HFF-Myc (cell line): ENCODE measurements at regions not wholly inside any gene's neighbourhood (a gene's known extent, or its start where the extent isn't known, plus 50 kb on each side); places are given as distances from the start of the nearest gene placed in this dataset.

Source experiments
- DNase-seq: peaks from one replicate; pipeline ENCODE4 v3.0.0-alpha.2; 2011; ENCODE audit warnings: low read depth; ENCODE audit errors: extremely low read depth
- H3K4me3 ChIP-seq: replicated peaks from 2 replicates; pipeline ENCODE4 v1.5.1; 2011; ENCODE audit warnings: low read depth, mild to moderate bottlenecking, control low read depth, low read length
- TF ChIP-seq, protein P1 (sequence below): IDR thresholded peaks from 2 replicates; pipeline ENCODE4 v1.5.1; 2012; ENCODE audit warnings: mild to moderate bottlenecking, low read depth, low read length, control low read depth; ENCODE audit errors: missing control alignments

- TF ChIP-seq, protein P1, sequence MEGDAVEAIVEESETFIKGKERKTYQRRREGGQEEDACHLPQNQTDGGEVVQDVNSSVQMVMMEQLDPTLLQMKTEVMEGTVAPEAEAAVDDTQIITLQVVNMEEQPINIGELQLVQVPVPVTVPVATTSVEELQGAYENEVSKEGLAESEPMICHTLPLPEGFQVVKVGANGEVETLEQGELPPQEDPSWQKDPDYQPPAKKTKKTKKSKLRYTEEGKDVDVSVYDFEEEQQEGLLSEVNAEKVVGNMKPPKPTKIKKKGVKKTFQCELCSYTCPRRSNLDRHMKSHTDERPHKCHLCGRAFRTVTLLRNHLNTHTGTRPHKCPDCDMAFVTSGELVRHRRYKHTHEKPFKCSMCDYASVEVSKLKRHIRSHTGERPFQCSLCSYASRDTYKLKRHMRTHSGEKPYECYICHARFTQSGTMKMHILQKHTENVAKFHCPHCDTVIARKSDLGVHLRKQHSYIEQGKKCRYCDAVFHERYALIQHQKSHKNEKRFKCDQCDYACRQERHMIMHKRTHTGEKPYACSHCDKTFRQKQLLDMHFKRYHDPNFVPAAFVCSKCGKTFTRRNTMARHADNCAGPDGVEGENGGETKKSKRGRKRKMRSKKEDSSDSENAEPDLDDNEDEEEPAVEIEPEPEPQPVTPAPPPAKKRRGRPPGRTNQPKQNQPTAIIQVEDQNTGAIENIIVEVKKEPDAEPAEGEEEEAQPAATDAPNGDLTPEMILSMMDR = no peak
- H3K4me3 ChIP-seq = no peak overlapping the region
- DNase-seq = no peak
Observed at GRCh38 chr10:83625831-83626360, 513.4 kb upstream of the GHITM start.

DNA sequence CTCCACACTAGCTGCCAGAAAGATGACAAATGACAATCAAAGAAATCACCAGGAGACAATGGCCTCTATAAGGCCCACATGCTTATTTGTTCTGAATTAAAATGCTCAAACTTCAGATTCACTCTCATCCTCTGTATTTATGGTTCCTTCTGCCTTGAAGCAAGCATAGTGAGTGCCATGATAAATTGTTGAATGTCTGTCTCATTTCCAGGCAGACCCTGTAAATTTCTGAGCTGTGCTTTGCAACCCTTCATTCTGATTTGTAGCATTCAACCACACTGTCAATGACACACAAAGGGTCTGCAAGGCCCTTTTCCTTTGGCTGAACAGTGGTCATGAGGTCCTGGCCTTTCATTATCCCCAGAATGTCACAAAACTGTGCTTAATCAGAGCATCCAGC lies 506.6 kb upstream of the GHITM start:
- no peak for DNase-seq
- no peak overlapping the region for H3K4me3 ChIP-seq
- TF ChIP-seq, protein P1 = no peak

GRCh38 chr10:83633547-83633946 lies 505.8 kb upstream of the GHITM start:
- DNase-seq = no peak
- TF ChIP-seq, protein P1 = no peak
- no peak overlapping the region for H3K4me3 ChIP-seq

DNA sequence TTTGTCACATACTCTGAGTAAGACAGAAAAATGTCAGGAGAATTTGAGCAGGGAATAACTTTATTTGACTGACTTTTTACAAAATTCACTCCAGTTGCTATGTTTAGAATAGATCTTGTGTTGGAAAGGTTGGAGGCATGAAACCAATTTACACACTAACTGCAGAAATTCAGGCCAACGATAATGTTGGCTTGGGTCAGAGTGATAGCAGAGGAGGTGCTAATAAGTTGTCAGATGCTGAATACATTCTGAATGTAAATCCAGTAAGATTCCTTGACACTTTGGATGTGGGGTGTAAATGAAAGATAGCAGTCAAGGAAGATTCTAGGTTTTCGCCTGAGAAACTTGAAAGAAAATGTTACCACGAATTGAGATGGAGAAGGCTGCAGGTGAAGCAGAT lies 502.5 kb upstream of the GHITM start:
- TF ChIP-seq, protein P1 = no peak
- no peak for DNase-seq
- no peak overlapping the region for H3K4me3 ChIP-seq

- TF ChIP-seq, protein P1 = no peak
- no peak for DNase-seq
- no peak overlapping the region for H3K4me3 ChIP-seq
Observed at GRCh38 chr10:83647526-83647925, 491.8 kb upstream of the GHITM start.

- TF ChIP-seq, protein P1 = no peak
- H3K4me3 ChIP-seq = no peak overlapping the region
- no peak for DNase-seq
Observed at GRCh38 chr10:83648201-83648600, 491.1 kb upstream of the GHITM start.

DNA sequence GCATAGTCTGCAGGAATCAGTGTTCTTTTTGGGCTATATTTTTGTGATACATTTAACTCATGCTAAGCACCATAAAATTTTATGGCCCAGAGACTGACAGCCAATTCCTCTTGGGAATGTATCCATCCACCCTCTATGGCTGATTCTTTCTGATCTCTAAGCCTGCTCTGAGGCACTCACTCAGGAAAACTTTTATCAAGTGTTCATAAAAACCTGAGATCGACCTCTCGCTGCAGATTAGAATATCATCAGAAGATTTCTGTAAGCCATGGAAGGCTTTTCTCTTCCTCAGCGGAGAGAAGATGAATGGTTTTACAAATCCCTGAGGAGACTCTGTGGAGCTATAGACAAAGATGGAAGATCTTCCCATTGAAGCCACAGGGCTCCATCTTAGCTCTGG lies 489.8 kb upstream of the GHITM start:
- no peak overlapping the region for H3K4me3 ChIP-seq
- TF ChIP-seq, protein P1 = no peak
- no peak for DNase-seq
